HCT116 (cell line): ENCODE measurements at regions not wholly inside any gene's neighbourhood (a gene's known extent, or its start where the extent isn't known, plus 50 kb on each side); places are given as distances from the start of the nearest gene placed in this dataset.

Experiments
- ATAC-seq: fragments of 200-7000 bp; cut with Tn5 transposase; 2 replicates; pipeline ENCODE4 v1.9.1; 2020; ENCODE audit warnings: mild to moderate bottlenecking, moderate library complexity
- BruUV-seq: library from RNA; stranded (reverse); fragments of 400-500 nt; replicated peaks from 2 replicates; lab custom pipeline; 2021; lab: Mats Ljungman, UMichigan
- CTCF ChIA-PET: fragments of 300-600 bp; sonication (Branson Sonifier 250); formaldehyde crosslinking; loops from one replicate; lab custom pipeline; 2021; ENCODE audit warnings: antibody characterized with exemption; lab: Charles Lee
- POLR2A ChIA-PET: fragments of 300-600, 350-600 bp; sonication (Branson Sonifier 250); formaldehyde crosslinking; loops from one replicate; lab custom pipeline; 2021; ENCODE audit warnings: antibody characterized with exemption; lab: Charles Lee
- RAD21 ChIA-PET, 2 experiments: fragments of 300-600 bp; sonication (Branson Sonifier 250); formaldehyde crosslinking; loops; one replicate each; lab custom pipeline; 2023; ENCODE audit warnings: low total read pairs in 2 of 2; ENCODE audit not compliant: uncharacterized antibody in 2 of 2, unreplicated experiment in 2 of 2, low non-redundant PET in 1 of 2; lab: Charles Lee
- DNase-seq: peaks from one replicate; pipeline ENCODE4 v3.0.0-alpha.2; 2010; ENCODE audit warnings: low read depth, low spot score
- H2AFZ ChIP-seq: fragments of 200-600 bp; shearing (Covaris generic), sonication (generic); 2 replicates; pipeline ENCODE4 v1.6.1; 2017; ENCODE audit warnings: low read depth, mixed run types, mixed read lengths, antibody characterized with exemption, low read length; ENCODE audit not compliant: poor library complexity, severe bottlenecking
- H3K27ac ChIP-seq: 2 replicates; pipeline ENCODE4 v1.5.1; 2012; ENCODE audit warnings: low read depth, low read length
- H3K27me3 ChIP-seq: fragments of 200-600 bp; sonication (generic); 2 replicates; pipeline ENCODE4 v1.6.1; 2016; ENCODE audit warnings: mixed run types, low read length, mixed read lengths; ENCODE audit not compliant: insufficient read depth
- H3K36me3 ChIP-seq, 2 experiments: fragments of 200-500 bp in 1 of 2; fragments of 200-600 bp in 1 of 2; sonication (Bioruptor generic) in 1 of 2; sonication (generic) in 1 of 2; 2 replicates each; pipeline versions ENCODE4 v1.5.1 to v1.6.1; 2014 to 2016; ENCODE audit warnings: low read length in 2 of 2, inconsistent platforms in 1 of 2, mixed read lengths in 1 of 2, mixed run types in 1 of 2; ENCODE audit not compliant: insufficient read depth in 2 of 2, control insufficient read depth in 1 of 2
- H3K4me1 ChIP-seq, 2 experiments: fragments of 200-600 bp in 1 of 2; sonication (generic) in 1 of 2; 2 replicates each; pipeline versions ENCODE4 v1.5.1 to v1.6.1; 2012 to 2017; ENCODE audit warnings: low read length in 2 of 2, inconsistent platforms in 1 of 2, mild to moderate bottlenecking in 1 of 2, mixed read lengths in 1 of 2, mixed run types in 1 of 2, moderate library complexity in 1 of 2; ENCODE audit not compliant: insufficient read depth in 2 of 2, control insufficient read depth in 1 of 2
- H3K4me2 ChIP-seq: fragments of 200-600 bp; sonication (generic); 2 replicates; pipeline ENCODE4 v1.6.1; 2017; ENCODE audit warnings: mixed run types, low read length, mixed read lengths
- H3K4me3 ChIP-seq, 2 experiments: fragments of 200-600 bp in 1 of 2; sonication (generic) in 1 of 2; replicated peaks in 1 of 2; 2 replicates each; pipeline ENCODE4 v1.5.1; 2011 to 2016; ENCODE audit warnings: low read length in 2 of 2, control low read depth in 1 of 2, low read depth in 1 of 2, mild to moderate bottlenecking in 1 of 2, mixed read lengths in 1 of 2, mixed run types in 1 of 2
- H3K79me2 ChIP-seq: fragments of 200-600 bp; sonication (generic); 2 replicates; pipeline ENCODE4 v1.6.1; 2017; ENCODE audit warnings: mild to moderate bottlenecking, mixed run types, low read length, moderate library complexity, mixed read lengths; ENCODE audit not compliant: insufficient read depth
- H3K9ac ChIP-seq: fragments of 200-600 bp; sonication (generic); 2 replicates; pipeline ENCODE4 v1.6.1; 2016; ENCODE audit warnings: low read length, mixed read lengths
- H3K9me2 ChIP-seq: fragments of 200-600 bp; sonication (generic), shearing (Covaris generic); 2 replicates; pipeline ENCODE4 v1.6.1; 2017; ENCODE audit warnings: mixed run types, mild to moderate bottlenecking, moderate library complexity; ENCODE audit not compliant: insufficient read depth
- H3K9me3 ChIP-seq, 2 experiments: fragments of 200-500 bp in 1 of 2; fragments of 200-600 bp in 1 of 2; sonication (Bioruptor generic) in 1 of 2; sonication (generic) in 1 of 2; 2 replicates each; pipeline ENCODE4 v1.6.1; 2014 to 2017; ENCODE audit warnings: low read length in 2 of 2, mixed read lengths in 2 of 2, inconsistent platforms in 1 of 2, low read depth in 1 of 2, mild to moderate bottlenecking in 1 of 2, mixed run types in 1 of 2, moderate library complexity in 1 of 2; ENCODE audit not compliant: control insufficient read depth in 1 of 2, insufficient read depth in 1 of 2
- H4K20me1 ChIP-seq: fragments of 200-600 bp; sonication (generic), shearing (Covaris generic); 2 replicates; pipeline ENCODE4 v1.6.1; 2017; ENCODE audit warnings: mixed run types, mild to moderate bottlenecking, moderate library complexity; ENCODE audit not compliant: insufficient read depth
- CEBPB ChIP-seq: IDR thresholded peaks from 2 replicates; pipeline ENCODE4 v1.6.1; 2012; ENCODE audit warnings: low read depth
- JUND ChIP-seq: IDR thresholded peaks from 2 replicates; pipeline ENCODE4 v1.6.1; 2012
- SIN3A ChIP-seq: IDR thresholded peaks from 2 replicates; pipeline ENCODE4 v1.6.1; 2012; ENCODE audit warnings: low read depth
- YY1 ChIP-seq: IDR thresholded peaks from 2 replicates; pipeline ENCODE4 v1.6.1; 2011; ENCODE audit warnings: low read length, low read depth, moderate library complexity, mild to moderate bottlenecking; ENCODE audit not compliant: insufficient replicate concordance; ENCODE audit errors: extremely low read depth
- ZFX ChIP-seq: fragments of 450-650 bp; IDR thresholded peaks from 2 replicates; pipeline ENCODE4 v1.6.1; 2017
- intact Hi-C: fragments of 100-400 bp; cut with micrococcal nuclease; formaldehyde crosslinking; loops from 2 replicates; pipeline ENCODE4 v1.10.0; 2022
- TF ChIP-seq, protein P1 (sequence below): IDR thresholded peaks from 2 replicates; pipeline ENCODE4 v1.6.1; 2011; ENCODE audit warnings: mild to moderate bottlenecking, low read length, moderate library complexity; ENCODE audit not compliant: insufficient replicate concordance; ENCODE audit errors: extremely low read depth
- TF ChIP-seq, protein P2 (sequence below), 3 experiments: fragments of 200-600 bp in 1 of 3; sonication (generic) in 1 of 3; IDR thresholded peaks in 2 of 3; conservative IDR thresholded peaks in 1 of 3; 2 replicates each; pipeline ENCODE4 v1.5.1; 2012 to 2017; ENCODE audit warnings: low read depth in 2 of 3, low read length in 2 of 3, antibody characterized with exemption in 1 of 3, borderline replicate concordance in 1 of 3, control low read depth in 1 of 3, mild to moderate bottlenecking in 1 of 3, mixed read lengths in 1 of 3, mixed run types in 1 of 3, moderate library complexity in 1 of 3; ENCODE audit not compliant: insufficient read depth in 1 of 3

DNA sequence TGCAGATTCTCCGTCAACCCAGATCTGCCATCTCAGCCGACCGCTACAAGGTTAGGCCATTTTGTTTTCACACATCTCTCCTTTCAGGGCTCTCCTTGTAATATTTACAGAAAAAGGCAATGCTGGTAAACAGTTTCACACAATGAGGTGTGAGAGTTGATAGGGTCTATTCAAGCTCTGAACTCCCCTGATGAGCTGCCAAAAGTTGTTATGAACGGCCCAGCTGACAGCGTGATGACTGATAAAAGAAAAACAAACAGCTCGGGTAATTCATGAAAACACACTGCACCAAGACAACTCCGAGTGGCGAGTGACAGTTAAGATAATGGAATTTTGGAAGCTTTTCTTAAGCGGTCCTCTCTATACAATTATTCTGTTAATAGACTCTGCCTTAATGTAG lies 68.1 kb upstream of the IRX5 start:
- H3K9me3 ChIP-seq = no peaks in the 10 kb centered on the region
- ATAC-seq (no peak), DNase-seq (no peak)
- TF ChIP-seq, protein P1, sequence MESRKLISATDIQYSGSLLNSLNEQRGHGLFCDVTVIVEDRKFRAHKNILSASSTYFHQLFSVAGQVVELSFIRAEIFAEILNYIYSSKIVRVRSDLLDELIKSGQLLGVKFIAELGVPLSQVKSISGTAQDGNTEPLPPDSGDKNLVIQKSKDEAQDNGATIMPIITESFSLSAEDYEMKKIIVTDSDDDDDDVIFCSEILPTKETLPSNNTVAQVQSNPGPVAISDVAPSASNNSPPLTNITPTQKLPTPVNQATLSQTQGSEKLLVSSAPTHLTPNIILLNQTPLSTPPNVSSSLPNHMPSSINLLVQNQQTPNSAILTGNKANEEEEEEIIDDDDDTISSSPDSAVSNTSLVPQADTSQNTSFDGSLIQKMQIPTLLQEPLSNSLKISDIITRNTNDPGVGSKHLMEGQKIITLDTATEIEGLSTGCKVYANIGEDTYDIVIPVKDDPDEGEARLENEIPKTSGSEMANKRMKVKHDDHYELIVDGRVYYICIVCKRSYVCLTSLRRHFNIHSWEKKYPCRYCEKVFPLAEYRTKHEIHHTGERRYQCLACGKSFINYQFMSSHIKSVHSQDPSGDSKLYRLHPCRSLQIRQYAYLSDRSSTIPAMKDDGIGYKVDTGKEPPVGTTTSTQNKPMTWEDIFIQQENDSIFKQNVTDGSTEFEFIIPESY = no peak
- TF ChIP-seq ZFX (no peak), SIN3A (no peak), JUND (no peak), YY1 (no peak), CEBPB (no peak)
- TF ChIP-seq, protein P2, sequence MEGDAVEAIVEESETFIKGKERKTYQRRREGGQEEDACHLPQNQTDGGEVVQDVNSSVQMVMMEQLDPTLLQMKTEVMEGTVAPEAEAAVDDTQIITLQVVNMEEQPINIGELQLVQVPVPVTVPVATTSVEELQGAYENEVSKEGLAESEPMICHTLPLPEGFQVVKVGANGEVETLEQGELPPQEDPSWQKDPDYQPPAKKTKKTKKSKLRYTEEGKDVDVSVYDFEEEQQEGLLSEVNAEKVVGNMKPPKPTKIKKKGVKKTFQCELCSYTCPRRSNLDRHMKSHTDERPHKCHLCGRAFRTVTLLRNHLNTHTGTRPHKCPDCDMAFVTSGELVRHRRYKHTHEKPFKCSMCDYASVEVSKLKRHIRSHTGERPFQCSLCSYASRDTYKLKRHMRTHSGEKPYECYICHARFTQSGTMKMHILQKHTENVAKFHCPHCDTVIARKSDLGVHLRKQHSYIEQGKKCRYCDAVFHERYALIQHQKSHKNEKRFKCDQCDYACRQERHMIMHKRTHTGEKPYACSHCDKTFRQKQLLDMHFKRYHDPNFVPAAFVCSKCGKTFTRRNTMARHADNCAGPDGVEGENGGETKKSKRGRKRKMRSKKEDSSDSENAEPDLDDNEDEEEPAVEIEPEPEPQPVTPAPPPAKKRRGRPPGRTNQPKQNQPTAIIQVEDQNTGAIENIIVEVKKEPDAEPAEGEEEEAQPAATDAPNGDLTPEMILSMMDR (IDR thresholded peaks at IDR 0.05 in 2 of 3, conservative IDR thresholded peaks at IDR 0.05 in 1 of 3; ENCODE audit: borderline replicate concordance in 1 of 3, insufficient read depth in 1 of 3, low read depth in 2 of 3, low read length in 2 of 3) = no peak
- RAD21 ChIA-PET = no interaction called here
- no peaks in the 10 kb centered on the region for H3K9me2 ChIP-seq
- H3K4me3 ChIP-seq = no peak overlapping the region
- H3K4me2 ChIP-seq = no peak overlapping the region
- POLR2A ChIA-PET = no interaction called here
- H3K4me1 ChIP-seq = no peaks in the 10 kb centered on the region
- no peaks in the 10 kb centered on the region for H3K36me3 ChIP-seq
- no peak overlapping the region for H3K27ac ChIP-seq
- H2AFZ ChIP-seq = no peak overlapping the region
- no peaks in the 10 kb centered on the region for H3K79me2 ChIP-seq
- no peaks in the 10 kb centered on the region for H4K20me1 ChIP-seq
- no peak overlapping the region for H3K9ac ChIP-seq
- H3K27me3 ChIP-seq = no peaks in the 10 kb centered on the region
- intact Hi-C loops = no loop called here
- CTCF ChIA-PET = no interaction called here
- no TSS peak for BruUV-seq
